ENCODE measurements at regions not wholly inside any gene's neighbourhood (a gene's known extent, or its start where the extent isn't known, plus 50 kb on each side); places are given as distances from the start of the nearest gene placed in this dataset.
A peak's percentile ranks its signal among the peaks of the same experiment; 100 is the strongest.

GRCh38 chr5:145708169-145708568 is 127.0 kb downstream of the PRELID2 start:
- ATAC-seq (replicated peaks) (no peak), DNase-seq (no peak)
- Mint-ChIP-seq H3K36me3 (no peaks in the 10 kb centered on the region), H3K27me3 (no peaks in the 10 kb centered on the region), H3K4me3 (no peak overlapping the region), H3K4me1 (no peaks in the 10 kb centered on the region), H3K9me3 (no peaks in the 10 kb centered on the region), H3K27ac (no peak overlapping the region)

- Mint-ChIP-seq H3K27ac (no peak overlapping the region), H3K36me3 (no peaks in the 10 kb centered on the region), H3K4me1 (no peaks in the 10 kb centered on the region), H3K9me3 (no peaks in the 10 kb centered on the region), H3K27me3 (no peaks in the 10 kb centered on the region), H3K4me3 (no peak overlapping the region)
- ATAC-seq (replicated peaks) (no peak), DNase-seq (no peak)
Observed at GRCh38 chr5:145704724-145705123, 130.4 kb downstream of the PRELID2 start.

GRCh38 chr5:145703856-145704255 is 131.3 kb downstream of the PRELID2 start:
- no peaks in the 10 kb centered on the region for H3K27me3 Mint-ChIP-seq
- no peaks in the 10 kb centered on the region for H3K4me1 Mint-ChIP-seq
- no peak overlapping the region for H3K4me3 Mint-ChIP-seq
- ATAC-seq (replicated peaks) (no peak), DNase-seq (no peak)
- no peak overlapping the region for H3K27ac Mint-ChIP-seq
- no peaks in the 10 kb centered on the region for H3K36me3 Mint-ChIP-seq
- H3K9me3 Mint-ChIP-seq = no peaks in the 10 kb centered on the region

- H3K4me1 Mint-ChIP-seq = no peaks in the 10 kb centered on the region
- H3K4me3 Mint-ChIP-seq = no peak overlapping the region
- ATAC-seq (replicated peaks) (no peak), DNase-seq (no peak)
- no peaks in the 10 kb centered on the region for H3K9me3 Mint-ChIP-seq
- no peak overlapping the region for H3K27ac Mint-ChIP-seq
- no peaks in the 10 kb centered on the region for H3K27me3 Mint-ChIP-seq
- H3K36me3 Mint-ChIP-seq = no peaks in the 10 kb centered on the region
Observed at GRCh38 chr5:145701404-145701803, 133.7 kb downstream of the PRELID2 start.

- no peaks in the 10 kb centered on the region for H3K4me1 Mint-ChIP-seq
- no peak overlapping the region for H3K4me3 Mint-ChIP-seq
- DNase-seq (no peak), ATAC-seq (replicated peaks) (no peak)
- H3K27ac Mint-ChIP-seq = no peak overlapping the region
- H3K36me3 Mint-ChIP-seq = no peaks in the 10 kb centered on the region
- H3K27me3 Mint-ChIP-seq = no peaks in the 10 kb centered on the region
- no peaks in the 10 kb centered on the region for H3K9me3 Mint-ChIP-seq
Observed at GRCh38 chr5:145699846-145700245, 135.3 kb downstream of the PRELID2 start.

GRCh38 chr5:145697251-145697990 is 137.7 kb downstream of the PRELID2 start:
- Mint-ChIP-seq H3K4me3 (no peak overlapping the region), H3K9me3 (no peaks in the 10 kb centered on the region), H3K36me3 (no peaks in the 10 kb centered on the region), H3K27me3 (no peaks in the 10 kb centered on the region), H3K27ac (no peak overlapping the region), H3K4me1 (no peaks in the 10 kb centered on the region)
- DNase-seq (no peak), ATAC-seq (replicated peaks) (peak; percentile 39 to 52)

GRCh38 chr5:145689235-145689634 is 145.9 kb downstream of the PRELID2 start:
- ATAC-seq (replicated peaks) (peak; percentile 96 to 97), DNase-seq (peak; percentile 23)
- no peaks in the 10 kb centered on the region for H3K36me3 Mint-ChIP-seq
- H3K27ac Mint-ChIP-seq = peak overlapping the region; percentile 70
- no peaks in the 10 kb centered on the region for H3K9me3 Mint-ChIP-seq
- peaks cover 8 to 21% of the 10 kb centered on the region in 2 donors for H3K4me1 Mint-ChIP-seq
- no peak overlapping the region for H3K4me3 Mint-ChIP-seq
- no peaks in the 10 kb centered on the region for H3K27me3 Mint-ChIP-seq

GRCh38 chr5:145687943-145688342 is 147.2 kb downstream of the PRELID2 start:
- no peak for ATAC-seq (replicated peaks)
- peaks cover 8 to 21% of the 10 kb centered on the region in 2 donors for H3K4me1 Mint-ChIP-seq
- no peak for DNase-seq

GRCh38 chr5:145685417-145685816 is 149.7 kb downstream of the PRELID2 start:
- ATAC-seq (replicated peaks) = peak; percentile 12 to 35
- Mint-ChIP-seq H3K27me3 (no peaks in the 10 kb centered on the region), H3K36me3 (no peaks in the 10 kb centered on the region), H3K4me1 (peaks cover 8 to 21% of the 10 kb centered on the region in 2 donors), H3K9me3 (no peaks in the 10 kb centered on the region), H3K4me3 (no peak overlapping the region), H3K27ac (no peak overlapping the region)
- DNase-seq = no peak

More at GRCh38 chr5:145687943-145688342, 147.2 kb downstream of the PRELID2 start:
- H3K36me3 Mint-ChIP-seq = no peaks in the 10 kb centered on the region
- no peak overlapping the region for H3K4me3 Mint-ChIP-seq
- no peaks in the 10 kb centered on the region for H3K9me3 Mint-ChIP-seq
- no peak overlapping the region for H3K27ac Mint-ChIP-seq
- H3K27me3 Mint-ChIP-seq = no peaks in the 10 kb centered on the region

- no peaks in the 10 kb centered on the region for H3K36me3 Mint-ChIP-seq
- H3K27ac Mint-ChIP-seq = no peak overlapping the region
- H3K4me3 Mint-ChIP-seq = no peak overlapping the region
- DNase-seq (no peak), ATAC-seq (replicated peaks) (no peak)
- H3K4me1 Mint-ChIP-seq = peaks cover 0 to 3% of the 10 kb centered on the region in 2 donors
- no peaks in the 10 kb centered on the region for H3K27me3 Mint-ChIP-seq
- H3K9me3 Mint-ChIP-seq = no peaks in the 10 kb centered on the region
Observed at GRCh38 chr5:145683431-145683830, 151.7 kb downstream of the PRELID2 start.

- H3K27me3 Mint-ChIP-seq = no peaks in the 10 kb centered on the region
- ATAC-seq (replicated peaks) (no peak), DNase-seq (no peak)
- H3K9me3 Mint-ChIP-seq = no peaks in the 10 kb centered on the region
- no peaks in the 10 kb centered on the region for H3K36me3 Mint-ChIP-seq
- H3K27ac Mint-ChIP-seq = no peak overlapping the region
- no peaks in the 10 kb centered on the region for H3K4me1 Mint-ChIP-seq
- H3K4me3 Mint-ChIP-seq = no peak overlapping the region
Observed at GRCh38 chr5:145682197-145682899, 152.8 kb downstream of the PRELID2 start.

- Mint-ChIP-seq H3K36me3 (no peaks in the 10 kb centered on the region), H3K4me1 (no peaks in the 10 kb centered on the region), H3K9me3 (no peaks in the 10 kb centered on the region), H3K27me3 (no peaks in the 10 kb centered on the region), H3K27ac (no peak overlapping the region), H3K4me3 (no peak overlapping the region)
- DNase-seq (peak; percentile 13), ATAC-seq (replicated peaks) (peak; percentile 90 to 92)
Observed at GRCh38 chr5:145681686-145682085, 153.5 kb downstream of the PRELID2 start.

GRCh38 chr5:145681216-145681615 is 153.9 kb downstream of the PRELID2 start:
- H3K4me3 Mint-ChIP-seq = no peak overlapping the region
- no peak for ATAC-seq (replicated peaks)

GRCh38 chr5:145680767-145681166 is 154.4 kb downstream of the PRELID2 start:
- ATAC-seq (replicated peaks) = no peak
- H3K27ac Mint-ChIP-seq = no peak overlapping the region
- no peaks in the 10 kb centered on the region for H3K27me3 Mint-ChIP-seq
- no peak overlapping the region for H3K4me3 Mint-ChIP-seq
- H3K4me1 Mint-ChIP-seq = no peaks in the 10 kb centered on the region
- H3K9me3 Mint-ChIP-seq = no peaks in the 10 kb centered on the region
- H3K36me3 Mint-ChIP-seq = no peaks in the 10 kb centered on the region
- DNase-seq = no peak

More at GRCh38 chr5:145681216-145681615, 153.9 kb downstream of the PRELID2 start:
- Mint-ChIP-seq H3K27me3 (no peaks in the 10 kb centered on the region), H3K9me3 (no peaks in the 10 kb centered on the region), H3K36me3 (no peaks in the 10 kb centered on the region), H3K4me1 (no peaks in the 10 kb centered on the region), H3K27ac (no peak overlapping the region)
- DNase-seq = no peak

- no peak overlapping the region for H3K27ac Mint-ChIP-seq
- no peaks in the 10 kb centered on the region for H3K4me1 Mint-ChIP-seq
- DNase-seq (no peak), ATAC-seq (replicated peaks) (no peak)
- H3K27me3 Mint-ChIP-seq = no peaks in the 10 kb centered on the region
- no peak overlapping the region for H3K4me3 Mint-ChIP-seq
- H3K36me3 Mint-ChIP-seq = no peaks in the 10 kb centered on the region
- H3K9me3 Mint-ChIP-seq = no peaks in the 10 kb centered on the region
Observed at GRCh38 chr5:145680169-145680568, 155.0 kb downstream of the PRELID2 start.
